ENCODE measurements at regions not wholly inside any gene's neighbourhood (a gene's known extent, or its start where the extent isn't known, plus 50 kb on each side); places are given as distances from the start of the nearest gene placed in this dataset.
"Not testable (repeated sequence)": the region's sequence is repeated elsewhere in the genome, so short reads cannot be mapped to it uniquely, and the experiment has no call there.

DNA sequence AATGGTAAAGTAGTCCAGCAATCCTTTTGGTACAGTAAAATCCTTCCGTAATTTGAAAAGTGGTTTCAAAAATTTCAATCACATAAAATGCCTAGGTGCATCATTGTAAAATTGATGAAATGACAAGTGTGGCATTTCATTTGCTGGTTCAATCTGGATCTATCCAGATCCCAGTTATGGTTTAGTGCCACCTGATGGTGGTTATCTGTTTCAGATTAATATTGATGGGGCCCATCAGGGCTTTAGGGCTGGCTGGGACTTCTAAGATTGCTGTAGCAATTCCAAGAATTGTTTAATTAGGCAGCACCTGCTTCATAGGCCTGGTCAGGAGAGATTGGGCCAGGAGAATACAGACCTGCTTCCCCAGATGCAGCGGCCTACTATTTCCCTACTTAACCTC is 55.5 kb upstream of the PIK3C3 start:
- in situ Hi-C loops (cut with MboI; ENCODE audit: low sequenced_read_pairs), result no loop called here

DNA sequence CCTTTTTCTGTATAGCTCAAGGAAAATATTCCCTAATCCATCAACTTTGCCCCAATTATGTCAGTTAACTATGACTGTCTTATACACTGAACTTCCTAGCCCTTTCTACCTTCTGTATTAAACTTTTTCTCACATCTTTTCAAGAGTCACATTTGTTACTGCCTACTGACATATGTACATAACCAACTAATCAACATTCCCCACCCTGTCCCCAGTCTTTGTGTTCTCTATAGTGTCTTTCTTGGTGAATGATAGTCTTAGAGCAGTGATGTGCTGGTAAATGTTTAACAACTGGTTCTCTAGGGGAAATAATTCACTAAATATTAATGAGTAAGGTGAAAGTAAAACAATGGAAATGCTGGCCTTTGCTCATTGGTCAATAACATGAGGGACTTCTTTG is 61.6 kb upstream of the PIK3C3 start:
- in situ Hi-C loops (cut with MboI; ENCODE audit: low sequenced_read_pairs), result no loop called here

DNA sequence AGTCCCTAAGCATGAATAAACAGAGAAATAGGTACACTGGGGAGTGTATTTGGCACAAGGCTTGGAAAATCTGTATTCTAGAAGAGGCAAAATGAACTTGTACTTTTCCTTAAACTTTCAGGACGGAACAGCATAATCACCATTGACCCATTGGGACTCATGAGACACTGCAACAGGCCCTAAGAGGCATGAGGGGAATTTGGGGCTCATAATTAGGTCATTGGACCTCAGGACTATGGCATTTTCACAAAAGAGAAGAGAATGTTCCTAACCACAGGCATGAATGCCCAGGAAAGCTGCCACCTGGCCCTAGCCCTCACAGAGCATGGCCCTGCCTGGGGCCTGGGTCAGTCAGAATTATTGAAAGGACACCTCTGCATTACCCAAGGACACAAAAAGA is 67.9 kb upstream of the PIK3C3 start:
- in situ Hi-C loops (cut with MboI; ENCODE audit: low sequenced_read_pairs), result no loop called here

DNA sequence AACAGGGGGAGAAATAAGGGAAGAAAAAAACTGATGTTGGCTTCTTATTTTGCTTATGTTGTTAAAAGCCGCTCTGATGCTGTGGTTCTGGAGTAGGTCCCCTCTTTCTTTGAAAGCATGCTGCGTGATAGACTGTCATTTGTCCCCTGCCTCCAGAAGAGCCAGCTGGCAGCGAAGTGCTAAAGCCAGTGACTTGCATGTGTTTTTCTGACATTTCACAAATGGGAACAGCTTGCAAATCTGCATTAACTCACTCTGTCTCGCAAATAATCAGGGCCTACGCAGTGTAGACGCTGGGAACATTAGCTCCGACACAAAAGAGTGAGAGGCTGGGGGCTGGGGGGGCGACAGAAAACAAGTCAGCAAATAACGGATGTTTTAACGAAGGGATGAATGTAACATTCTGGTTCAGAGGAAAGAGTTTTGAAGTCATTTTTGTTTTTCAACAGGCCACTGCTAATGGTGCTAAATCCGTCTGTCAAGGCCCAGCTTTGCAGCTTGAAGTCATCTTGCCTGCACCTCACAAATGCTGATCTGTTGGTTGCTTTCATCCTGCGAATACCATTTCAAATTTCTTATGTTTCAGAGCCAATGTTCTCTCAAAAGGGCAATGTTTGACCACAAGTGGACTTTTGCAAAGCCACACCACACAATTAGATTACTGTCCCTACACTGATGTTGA is 68.8 kb upstream of the PIK3C3 start:
- in situ Hi-C loops (cut with MboI; ENCODE audit: low sequenced_read_pairs), result no loop called here

DNA sequence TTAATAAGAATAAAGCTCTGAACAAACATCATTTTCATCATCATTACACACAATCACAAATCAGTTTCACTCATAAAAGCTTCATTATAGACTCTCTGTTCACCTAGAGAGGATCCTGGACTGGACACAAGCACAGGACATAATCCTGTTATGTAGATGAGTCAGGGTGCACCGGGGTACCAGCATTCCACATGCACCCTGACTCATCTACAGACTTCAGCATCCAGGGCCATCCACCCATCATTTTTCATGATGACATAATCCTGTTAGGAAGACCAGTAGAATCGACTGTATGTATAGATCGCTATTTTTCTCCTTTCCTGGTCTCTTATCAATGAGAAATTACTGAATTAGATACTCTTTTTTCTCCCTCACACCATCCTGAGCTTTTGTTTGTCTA is 73.7 kb upstream of the PIK3C3 start:
- in situ Hi-C loops (cut with MboI; ENCODE audit: low sequenced_read_pairs), result no loop called here

DNA sequence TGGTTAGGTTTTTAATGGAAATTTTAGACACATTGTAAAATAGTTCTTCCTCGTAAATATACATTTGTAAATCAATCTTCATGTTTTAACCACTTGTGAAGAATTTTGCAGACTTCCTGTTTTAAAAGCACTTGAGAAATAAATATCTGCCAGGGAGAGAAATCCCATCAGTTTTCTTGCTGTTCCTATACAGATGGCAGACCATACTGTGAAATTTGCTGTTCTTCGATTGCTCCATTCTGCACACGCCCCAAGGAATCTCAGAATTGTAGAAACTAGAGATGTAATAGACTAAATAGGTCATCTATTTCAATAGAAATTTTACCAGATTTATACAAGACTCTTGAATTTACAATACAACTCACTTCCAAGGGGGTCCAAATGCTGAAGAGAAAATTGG is 75.8 kb upstream of the PIK3C3 start:
- in situ Hi-C loops (cut with MboI; ENCODE audit: low sequenced_read_pairs), result no loop called here

DNA sequence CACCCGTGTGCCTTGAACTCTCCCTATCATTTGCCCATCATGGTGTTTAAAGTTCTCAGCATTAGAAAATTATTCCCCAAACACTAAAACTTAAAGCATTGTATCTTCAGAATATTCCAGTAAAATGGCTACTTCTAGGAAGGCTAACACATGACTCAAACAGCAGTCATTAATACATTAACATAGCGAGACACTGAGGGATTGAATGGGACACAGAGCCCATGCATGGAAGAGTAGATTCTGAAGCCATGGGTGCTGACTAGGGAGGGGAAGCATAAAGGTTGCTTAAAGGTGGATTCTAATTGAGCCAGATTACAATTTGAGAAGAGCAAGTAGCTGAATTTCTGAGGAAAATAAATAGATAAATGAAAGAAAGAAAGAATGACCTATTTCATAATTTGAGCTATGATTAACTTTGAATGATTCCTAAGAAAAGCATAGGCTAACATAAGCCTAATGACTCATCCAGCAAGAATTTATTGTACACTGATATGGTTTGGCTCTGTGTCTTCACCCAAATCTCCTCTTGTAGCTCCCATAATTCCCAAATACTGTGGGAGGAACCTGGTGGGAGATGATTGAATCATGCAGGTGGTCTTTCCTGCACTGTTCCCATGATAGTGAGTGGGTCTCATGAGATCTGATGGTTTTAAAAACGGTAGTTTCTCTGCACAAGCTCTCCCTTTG is 79.8 kb upstream of the PIK3C3 start:
- in situ Hi-C loops (cut with MboI; ENCODE audit: low sequenced_read_pairs), result no loop called here

DNA sequence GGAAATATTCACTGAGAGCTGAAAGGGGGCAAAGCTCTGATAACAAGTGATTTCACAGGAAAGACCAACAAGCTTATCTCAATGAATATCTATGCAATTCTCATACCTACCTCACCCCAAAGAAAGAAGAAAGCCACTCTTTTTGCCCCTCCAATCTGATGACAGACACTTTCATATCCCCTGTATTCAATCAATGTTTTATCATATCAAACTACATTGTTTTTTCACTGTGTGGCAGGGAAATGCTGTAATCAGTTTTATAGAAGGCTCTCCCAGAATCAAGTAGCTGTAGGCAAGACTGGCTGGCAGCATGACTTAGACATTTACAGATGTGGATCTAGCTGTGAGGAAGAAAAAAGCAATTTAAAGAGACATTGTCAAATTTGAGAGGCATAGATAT is 81.3 kb upstream of the PIK3C3 start:
- in situ Hi-C loops (cut with MboI; ENCODE audit: low sequenced_read_pairs), result no loop called here

DNA sequence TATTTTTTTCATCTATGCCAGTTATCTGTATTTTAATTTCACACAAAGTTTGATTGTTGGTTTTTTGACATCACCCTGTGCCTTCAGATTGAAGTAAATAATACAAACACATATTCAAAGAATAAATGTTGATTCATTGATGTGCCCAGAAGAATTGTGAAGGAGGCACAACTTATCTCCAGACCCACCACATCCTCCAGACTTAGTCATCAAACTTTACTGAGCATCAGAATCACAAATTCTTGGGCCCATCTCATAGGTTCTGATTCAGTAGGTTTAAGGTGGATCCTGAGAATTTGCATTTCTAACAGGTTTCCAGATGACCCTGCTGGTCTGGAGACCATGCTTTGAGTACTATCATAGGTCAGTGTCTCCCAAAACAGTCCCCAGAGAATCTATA is 82.8 kb upstream of the PIK3C3 start:
- in situ Hi-C loops (cut with MboI; ENCODE audit: low sequenced_read_pairs), result no loop called here

DNA sequence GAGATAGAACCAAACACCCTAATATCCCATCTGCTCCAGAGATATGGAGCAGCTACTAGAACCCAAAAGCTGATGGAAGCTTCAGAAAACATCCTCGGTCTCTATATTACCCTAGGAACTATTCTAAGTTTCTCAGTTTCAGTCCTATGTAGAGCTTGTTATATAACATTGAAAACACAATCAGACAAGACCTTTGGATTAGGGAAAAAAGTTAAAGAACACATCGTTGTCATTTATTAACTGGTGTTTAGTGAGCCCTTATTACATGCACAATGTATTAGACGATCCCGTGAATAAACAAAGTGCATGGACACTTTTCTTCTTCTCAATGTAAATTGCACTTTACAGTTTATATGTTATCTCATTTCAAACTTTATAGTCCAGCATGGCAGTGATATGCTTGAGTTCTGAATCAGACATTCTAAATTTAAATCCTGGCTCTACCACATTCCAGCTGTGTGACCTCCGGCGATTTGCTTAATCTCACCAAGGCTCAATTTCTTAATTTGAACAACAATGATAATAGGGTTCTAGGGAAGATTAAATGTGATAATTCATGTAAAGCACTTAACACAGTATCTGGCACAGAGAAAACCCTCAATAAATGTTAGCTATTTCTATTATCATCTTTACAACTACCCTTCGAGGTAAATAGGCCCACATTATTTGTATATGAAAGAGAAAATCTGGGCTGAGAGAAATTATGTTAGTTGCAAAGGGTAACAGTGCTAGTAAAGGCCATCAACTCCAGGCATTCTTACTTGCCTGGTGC is 83.6 kb upstream of the PIK3C3 start:
- in situ Hi-C loops (cut with MboI; ENCODE audit: low sequenced_read_pairs), result no loop called here

DNA sequence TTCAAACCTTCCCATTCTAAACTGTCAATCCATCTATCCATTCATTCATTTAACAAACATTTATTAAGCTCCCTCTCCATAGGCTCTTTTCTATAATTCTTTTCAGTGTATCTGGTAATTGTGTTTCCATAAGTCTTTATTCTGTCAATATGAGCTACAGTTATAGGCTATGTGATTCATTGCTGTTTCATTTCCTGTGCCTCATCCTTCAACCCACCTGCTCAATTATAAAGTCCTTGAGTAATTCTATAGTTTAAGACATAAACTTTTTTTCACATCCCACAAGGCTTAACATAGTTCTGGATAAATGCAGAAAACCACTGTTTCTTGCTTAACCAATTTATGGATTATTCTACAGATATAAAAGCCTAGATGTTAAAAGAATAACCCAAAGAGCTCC is 84.2 kb upstream of the PIK3C3 start:
- in situ Hi-C loops (cut with MboI; ENCODE audit: low sequenced_read_pairs), result no loop called here

DNA sequence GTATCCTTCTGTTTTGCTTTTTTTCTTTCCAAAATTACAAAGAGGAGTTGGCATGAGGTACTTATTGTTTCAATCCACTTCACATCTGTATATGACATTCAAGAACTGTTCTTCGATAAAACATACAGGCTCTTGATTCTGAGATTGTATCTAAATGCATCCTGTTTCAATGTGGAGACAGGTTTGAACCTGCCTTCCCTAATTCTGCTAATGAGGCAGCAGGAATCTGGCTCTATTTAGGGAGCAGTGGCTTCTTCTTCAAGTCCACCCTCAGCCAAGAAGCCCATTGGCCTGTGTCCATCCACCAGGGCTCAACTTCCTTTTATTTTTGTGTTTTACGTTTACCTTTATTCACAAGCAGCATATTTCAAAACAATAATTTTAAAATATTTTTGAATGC is 84.8 kb upstream of the PIK3C3 start:
- in situ Hi-C loops (cut with MboI; ENCODE audit: low sequenced_read_pairs), result no loop called here

DNA sequence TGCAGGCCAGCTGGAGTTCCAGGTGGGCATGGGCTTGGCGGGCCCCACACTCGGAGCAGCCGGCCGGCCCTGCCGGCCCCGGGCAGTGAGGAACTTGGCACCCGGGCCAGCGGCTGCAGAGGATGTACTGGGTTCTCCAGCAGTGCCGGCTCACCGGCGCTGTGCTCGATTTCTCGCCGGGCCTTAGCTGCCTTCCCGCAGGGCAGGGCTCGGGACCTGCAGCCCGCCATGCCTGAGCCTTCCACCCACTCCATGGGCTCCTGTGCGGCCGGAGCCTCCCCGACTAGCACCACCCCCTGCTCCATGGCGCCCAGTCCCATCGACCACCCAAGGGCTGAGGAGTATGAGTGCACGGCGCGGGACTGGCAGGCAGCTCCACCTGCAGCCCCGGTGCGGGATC is 89.2 kb upstream of the PIK3C3 start:
- in situ Hi-C loops (cut with MboI; ENCODE audit: low sequenced_read_pairs), result not testable (repeated sequence)

DNA sequence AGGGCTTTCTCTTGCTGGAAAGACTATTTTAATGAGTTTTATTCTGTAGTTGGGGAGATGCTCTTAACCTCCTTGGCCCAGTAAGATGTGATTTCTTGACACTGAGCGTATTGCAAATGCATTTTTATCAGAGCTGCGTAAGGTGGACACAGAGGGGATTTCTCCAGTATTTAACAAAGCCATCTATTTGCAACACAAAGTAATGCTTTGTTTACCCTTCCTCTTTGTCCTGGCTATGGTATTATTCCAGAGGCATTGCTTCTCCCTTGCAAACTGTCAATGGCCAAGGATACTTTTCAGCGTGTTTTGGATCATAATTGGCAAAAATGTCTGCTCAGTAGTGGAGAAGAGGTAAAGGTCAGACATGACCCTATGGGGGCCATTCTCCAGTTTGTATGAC is 90.8 kb upstream of the PIK3C3 start:
- in situ Hi-C loops (cut with MboI; ENCODE audit: low sequenced_read_pairs), result no loop called here

DNA sequence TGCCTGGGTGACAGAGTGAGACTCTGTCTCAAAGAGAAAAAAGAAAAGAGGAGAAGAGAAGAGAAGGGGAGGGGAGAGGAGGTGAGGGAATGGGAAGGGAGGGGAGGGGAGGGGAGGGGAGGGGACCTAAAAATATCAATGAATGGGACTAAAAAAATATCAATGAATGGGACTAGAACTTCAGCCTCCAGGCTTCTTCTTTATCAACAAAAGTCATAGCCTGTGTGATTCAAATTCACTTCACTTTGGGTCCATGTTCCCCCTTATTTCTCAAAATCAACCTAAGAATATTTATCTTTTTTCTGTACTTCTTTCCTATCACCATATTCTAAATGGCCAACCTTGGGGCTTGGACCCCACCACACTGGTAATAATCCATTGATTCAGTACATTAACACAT is 92.1 kb upstream of the PIK3C3 start:
- in situ Hi-C loops (cut with MboI; ENCODE audit: low sequenced_read_pairs), result no loop called here

DNA sequence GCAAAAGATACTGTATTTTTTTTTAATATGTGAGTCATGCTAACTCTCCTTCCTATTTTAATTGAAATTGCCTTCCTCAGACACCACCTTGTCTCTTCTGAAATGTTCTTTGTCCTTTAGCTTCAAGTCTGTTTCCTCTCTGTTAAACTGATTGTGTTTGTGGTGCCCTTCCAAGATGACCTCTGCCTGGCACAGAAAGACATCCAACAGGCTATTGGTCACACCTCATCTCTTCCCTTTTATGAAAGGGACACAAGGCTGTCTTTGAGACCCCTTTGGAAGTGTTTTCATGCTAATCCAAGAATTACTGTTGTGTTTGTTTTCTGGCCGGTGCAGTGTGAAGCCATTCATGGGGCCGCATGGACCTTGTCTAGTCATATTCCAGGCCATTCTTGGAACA is 94.0 kb upstream of the PIK3C3 start:
- in situ Hi-C loops (cut with MboI; ENCODE audit: low sequenced_read_pairs), result no loop called here

DNA sequence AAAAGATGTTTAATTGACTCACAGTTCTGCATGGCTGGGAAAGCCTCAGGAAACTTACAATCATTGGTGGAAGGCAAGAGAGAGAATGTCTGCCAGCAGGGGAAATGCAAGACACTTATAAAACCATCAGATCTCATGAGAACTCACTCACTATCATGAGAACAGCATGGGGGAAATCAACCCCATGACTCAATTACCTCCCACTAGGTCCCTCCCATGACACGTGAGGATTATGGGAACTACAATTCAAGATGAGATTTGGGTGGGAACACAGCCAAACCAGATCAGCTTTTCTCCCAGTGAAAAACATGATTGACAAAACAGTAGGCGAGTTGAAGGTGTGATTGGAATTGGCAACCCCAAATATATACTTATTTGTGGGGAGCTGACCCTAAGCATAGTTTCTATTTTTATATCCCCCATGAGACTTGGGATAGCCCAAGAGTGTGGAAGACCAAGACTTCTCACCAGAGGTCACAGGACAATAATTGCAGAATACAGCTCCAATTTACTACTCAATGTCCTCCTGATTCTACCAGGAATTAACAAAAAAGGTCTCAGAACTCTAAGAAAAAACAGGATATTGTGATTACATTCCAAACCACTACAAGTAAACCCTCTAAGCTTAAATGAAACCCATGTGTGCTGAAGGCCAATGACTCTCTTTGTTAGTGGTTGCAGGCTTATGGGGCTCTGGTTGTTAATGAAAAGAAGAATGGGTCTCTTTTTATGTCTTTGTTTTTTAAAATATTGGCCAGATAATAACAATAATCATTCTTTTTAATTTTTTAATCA is 96.1 kb upstream of the PIK3C3 start:
- in situ Hi-C loops (cut with MboI; ENCODE audit: low sequenced_read_pairs), result no loop called here

DNA sequence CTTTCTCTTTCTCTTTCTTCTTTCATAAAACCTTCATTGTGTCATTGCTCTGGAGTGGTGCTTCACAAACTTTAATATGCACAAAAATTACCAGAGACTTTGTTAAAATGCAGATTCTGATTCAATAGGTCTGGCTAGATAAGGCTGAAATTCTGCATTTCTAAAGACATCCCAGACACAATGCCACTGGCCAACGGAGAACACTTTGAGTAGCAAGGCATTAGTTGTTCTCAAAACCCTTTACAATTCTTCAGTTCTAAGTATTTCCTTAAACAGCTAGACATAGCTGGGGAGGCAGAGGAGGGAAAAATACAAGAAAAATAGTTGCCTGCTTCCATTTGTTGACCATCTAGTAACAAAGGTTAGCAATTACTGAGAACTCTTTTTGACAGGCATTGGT is 101.8 kb upstream of the PIK3C3 start:
- in situ Hi-C loops (cut with MboI; ENCODE audit: low sequenced_read_pairs), result no loop called here

DNA sequence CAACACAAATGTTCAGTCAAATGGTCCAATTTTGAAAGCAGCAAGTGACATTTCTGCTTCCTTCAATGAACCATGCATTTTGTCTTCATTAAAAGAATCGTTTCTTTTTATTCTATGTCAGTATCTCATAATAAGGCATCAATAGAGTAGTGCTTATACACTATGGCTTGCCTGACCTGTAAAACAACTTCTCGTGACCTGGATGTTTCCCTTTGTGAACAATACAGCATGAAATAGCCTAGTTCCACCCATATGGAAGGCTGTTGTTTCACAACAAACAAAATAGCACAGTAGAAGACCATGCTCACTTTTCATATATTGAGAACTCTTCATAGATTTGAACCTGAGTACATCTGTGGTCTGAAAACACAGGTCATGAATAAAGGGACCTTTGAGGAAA is 104.3 kb upstream of the PIK3C3 start:
- in situ Hi-C loops (cut with MboI; ENCODE audit: low sequenced_read_pairs), result no loop called here

DNA sequence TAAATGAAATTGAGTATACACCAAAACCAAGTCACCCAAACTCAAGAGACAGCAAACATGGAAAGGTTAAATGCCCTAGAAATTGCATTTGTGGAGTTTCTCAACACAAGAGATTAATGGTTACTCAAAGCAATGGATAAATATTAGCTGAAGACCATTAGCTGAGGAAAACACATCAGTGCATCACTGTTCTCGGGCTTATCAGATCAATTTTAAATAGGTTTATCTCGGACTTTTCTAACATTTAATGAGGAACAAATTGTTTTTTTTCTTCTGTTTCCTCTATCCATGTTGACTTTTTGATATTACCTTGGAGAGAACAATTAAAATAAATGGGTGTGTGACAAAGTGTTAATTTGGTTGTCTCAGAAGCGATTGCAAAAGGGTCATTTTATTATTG is 105.4 kb upstream of the PIK3C3 start:
- in situ Hi-C loops (cut with MboI; ENCODE audit: low sequenced_read_pairs), result no loop called here

DNA sequence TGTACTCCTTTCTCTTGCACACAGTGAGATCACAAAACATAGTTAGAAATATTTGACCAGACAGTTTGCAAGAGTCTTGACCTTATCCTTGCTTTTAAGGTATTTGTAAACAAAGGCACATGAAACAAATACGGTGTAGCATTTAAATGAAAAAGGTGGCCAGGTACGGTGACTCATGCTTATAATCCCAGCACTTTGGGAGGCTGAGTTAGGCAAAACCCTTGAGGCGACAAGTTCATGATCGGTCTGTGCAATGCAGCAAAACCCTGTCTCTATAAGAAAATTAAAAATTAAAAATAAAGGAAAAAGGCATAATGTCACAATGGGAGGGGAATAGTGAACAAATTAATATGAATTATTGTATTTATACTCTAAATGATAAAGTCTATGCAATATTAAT is 109.5 kb upstream of the PIK3C3 start:
- in situ Hi-C loops (cut with MboI; ENCODE audit: low sequenced_read_pairs), result no loop called here

Data from HL-60/S4 treated with retinoic acid at 250 ng/mL for 4 days and 3 days (cell line).